GM13976 (cell line): ENCODE measurements at regions not wholly inside any gene's neighbourhood (a gene's known extent, or its start where the extent isn't known, plus 50 kb on each side); places are given as distances from the start of the nearest gene placed in this dataset.

Experiments used
- DNase-seq: peaks from one replicate; pipeline ENCODE4 v3.0.0; 2012; ENCODE audit warnings: low spot score
- CTCF ChIP-seq: IDR thresholded peaks from 2 replicates; pipeline ENCODE4 v1.5.1; 2012; ENCODE audit warnings: borderline replicate concordance, mild to moderate bottlenecking; ENCODE audit not compliant: insufficient read depth; ENCODE audit errors: extremely low read depth, missing control alignments, control extremely low read depth
- in situ Hi-C: fragments of 300-500 bp; cut with MboI; formaldehyde crosslinking; loops from one replicate; pipeline ENCODE4 v1.12.0; 2022; ENCODE audit warnings: low sequenced_read_pairs, mixed read lengths, inconsistent platforms; ENCODE audit not compliant: unreplicated experiment

- in situ Hi-C loops = no loop called here
- no peak for DNase-seq
- TF ChIP-seq CTCF = no peak
These were observed 188.8 kb upstream of the KHDRBS2 start for GRCh38 chr6:62474793-62475192.

- in situ Hi-C loops = no loop called here
- TF ChIP-seq CTCF = no peak
- no peak for DNase-seq
These were observed 180.6 kb upstream of the KHDRBS2 start for GRCh38 chr6:62466607-62467006.

GRCh38 chr6:62465206-62465605 is 179.2 kb upstream of the KHDRBS2 start:
- no peak for DNase-seq
- TF ChIP-seq CTCF = no peak
- in situ Hi-C loops = no loop called here

- no peak for TF ChIP-seq CTCF
- DNase-seq = no peak
- in situ Hi-C loops = no loop called here
These were observed 166.6 kb upstream of the KHDRBS2 start for GRCh38 chr6:62452586-62452985.

GRCh38 chr6:62446647-62447316 is 160.8 kb upstream of the KHDRBS2 start:
- no peak for TF ChIP-seq CTCF
- in situ Hi-C loops = no loop called here
- DNase-seq = no peak

- in situ Hi-C loops = no loop called here
- no peak for DNase-seq
- no peak for TF ChIP-seq CTCF
These were observed 159.5 kb upstream of the KHDRBS2 start for GRCh38 chr6:62445521-62445920.
